Stimulated activated CD4-positive, alpha-beta T cell treated with anti-CD3 and anti-CD28 coated beads, Interleukin-15, amount 100 ng/mL, for 48 hours (primary cell): ENCODE measurements at regions not wholly inside any gene's neighbourhood (a gene's known extent, or its start where the extent isn't known, plus 50 kb on each side); places are given as distances from the start of the nearest gene placed in this dataset.
"Not testable (repeated sequence)": the region's sequence is repeated elsewhere in the genome, so short reads cannot be mapped to it uniquely, and the experiment has no call there.

ENCODE experiments used
- DNase-seq, 2 donors: peaks; one replicate each; pipeline ENCODE4 v3.0.0-alpha.2; 2020; ENCODE audit warnings: low read depth in 2 of 2

- DNase-seq, result no peak
Observed at GRCh38 chr5:33068786-33069185, 357.7 kb downstream of the NPR3 start.

DNA sequence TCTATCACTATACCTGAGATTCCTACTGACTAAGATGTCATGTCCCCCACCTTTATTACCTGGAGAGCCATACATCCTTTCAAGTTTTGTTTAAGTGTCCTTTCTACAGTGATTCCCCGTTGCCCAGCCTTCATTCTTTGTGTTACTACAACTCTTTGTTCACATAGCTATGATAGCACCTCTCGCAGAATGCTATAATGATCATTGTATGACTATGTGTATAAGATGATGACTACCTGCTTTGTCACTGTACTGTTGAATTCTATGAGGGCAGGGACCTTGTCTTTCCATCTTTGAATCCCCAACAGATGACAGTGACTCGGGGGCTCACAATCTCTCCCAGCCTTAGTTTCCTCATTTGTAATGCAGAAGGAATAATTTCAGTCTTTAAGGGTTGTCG, 361.2 kb downstream of the NPR3 start:
- no peak for DNase-seq

DNA sequence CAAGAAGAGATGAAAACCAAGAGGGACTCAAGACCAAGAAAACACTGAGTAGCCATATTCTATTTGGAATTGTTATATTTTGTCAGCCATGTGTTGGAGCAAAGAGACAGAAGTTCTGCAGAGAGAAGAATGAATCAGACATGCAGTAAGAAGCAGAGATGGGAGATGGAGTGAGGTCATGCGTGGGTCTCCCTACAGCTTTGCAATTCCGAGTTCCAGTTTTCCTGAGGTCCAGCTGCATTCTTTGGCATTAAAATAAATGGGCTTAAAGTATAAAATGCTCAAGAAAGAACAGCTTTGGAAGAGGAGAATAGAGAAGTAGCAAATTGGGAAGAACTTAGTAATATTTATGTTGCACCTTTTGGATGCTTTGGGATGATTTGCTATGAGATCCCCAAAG, 361.6 kb downstream of the NPR3 start:
- no peak for DNase-seq

GRCh38 chr5:33073881-33074327, 362.8 kb downstream of the NPR3 start:
- no peak for DNase-seq

DNA sequence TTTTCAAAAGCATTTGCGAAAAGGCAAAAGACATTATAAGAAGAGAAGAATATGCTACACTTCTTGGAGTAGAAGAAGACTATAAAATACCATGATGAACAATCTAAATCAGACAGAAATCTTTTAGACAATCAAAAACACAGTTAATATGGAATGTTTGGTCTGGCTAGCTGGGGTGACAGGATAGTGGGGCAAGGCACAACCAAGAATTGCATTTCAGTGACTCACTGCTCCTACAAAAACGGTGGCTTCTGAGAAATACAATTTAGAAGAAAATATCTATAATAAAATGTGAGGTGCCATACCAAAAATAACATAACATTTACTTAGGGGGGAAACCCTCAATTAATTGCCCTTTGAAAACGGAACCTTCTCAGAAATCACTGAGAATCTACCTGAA, 363.4 kb downstream of the NPR3 start:
- DNase-seq, result no peak

DNA sequence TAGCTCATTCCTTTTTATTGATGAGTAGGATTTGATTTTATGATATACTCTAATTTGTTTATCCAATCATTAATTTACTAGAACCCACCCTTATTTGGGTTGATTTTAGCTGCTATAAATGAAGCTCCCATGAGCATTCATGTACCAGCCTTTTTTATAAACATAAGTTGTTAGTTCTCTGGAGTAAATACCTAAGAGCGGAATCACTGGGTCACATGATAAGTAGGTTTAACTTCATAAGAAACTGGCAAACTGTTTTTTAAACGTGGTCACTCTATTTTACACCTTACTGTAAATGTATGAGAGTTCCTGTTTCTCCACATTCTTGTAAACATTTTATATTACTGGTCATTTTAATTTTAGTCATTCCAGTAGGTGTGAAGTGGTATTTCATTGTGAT, 364.6 kb downstream of the NPR3 start:
- no peak for DNase-seq

- DNase-seq, result no peak
Observed at GRCh38 chr5:33079548-33079947, 361.2 kb upstream of the TARS1 start.

- no peak for DNase-seq
Observed at GRCh38 chr5:33080287-33080686, 360.5 kb upstream of the TARS1 start.

DNA sequence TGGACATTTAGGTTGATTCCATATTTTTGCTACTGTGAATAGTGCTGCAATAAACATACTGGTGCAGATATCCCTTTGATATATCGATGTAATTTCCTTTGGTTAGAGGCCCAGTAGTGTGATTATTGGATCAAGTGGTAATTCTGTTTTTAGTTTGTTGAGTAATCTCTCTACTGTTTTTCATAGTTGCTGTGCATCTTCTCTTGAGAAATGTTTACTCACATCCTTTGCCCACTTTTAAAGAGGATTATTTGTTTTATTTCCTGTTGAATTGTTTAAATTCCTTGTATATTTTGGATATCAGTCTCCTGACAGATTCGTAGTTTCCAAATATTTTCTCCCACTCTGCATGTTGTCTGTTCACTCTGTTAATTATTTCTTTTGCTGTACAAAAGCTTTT, 352.6 kb upstream of the TARS1 start:
- no peak for DNase-seq

- no peak for DNase-seq
Observed at GRCh38 chr5:33091571-33092363, 349.0 kb upstream of the TARS1 start.

DNA sequence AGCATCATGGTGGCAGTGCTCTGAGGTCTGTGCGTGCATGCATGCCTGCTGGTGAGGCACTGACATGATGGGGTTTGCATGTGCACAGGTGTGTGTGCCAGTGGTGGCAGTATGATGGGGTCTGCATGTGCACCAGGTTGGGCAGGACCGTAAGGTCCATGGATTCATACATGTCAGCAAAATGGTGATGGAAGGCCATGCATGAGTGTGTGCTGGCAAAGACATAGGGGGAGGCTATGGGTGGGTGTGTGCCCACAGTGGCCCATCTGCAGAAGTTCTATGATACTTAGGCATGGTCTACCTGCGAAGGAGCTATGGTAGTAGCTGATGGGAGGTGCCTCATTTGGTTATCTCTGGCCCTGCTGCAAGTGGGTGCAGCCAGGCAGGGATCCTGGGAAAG, 348.0 kb upstream of the TARS1 start:
- DNase-seq, result no peak

- no peak for DNase-seq
Observed at GRCh38 chr5:33102551-33102950, 338.2 kb upstream of the TARS1 start.

DNA sequence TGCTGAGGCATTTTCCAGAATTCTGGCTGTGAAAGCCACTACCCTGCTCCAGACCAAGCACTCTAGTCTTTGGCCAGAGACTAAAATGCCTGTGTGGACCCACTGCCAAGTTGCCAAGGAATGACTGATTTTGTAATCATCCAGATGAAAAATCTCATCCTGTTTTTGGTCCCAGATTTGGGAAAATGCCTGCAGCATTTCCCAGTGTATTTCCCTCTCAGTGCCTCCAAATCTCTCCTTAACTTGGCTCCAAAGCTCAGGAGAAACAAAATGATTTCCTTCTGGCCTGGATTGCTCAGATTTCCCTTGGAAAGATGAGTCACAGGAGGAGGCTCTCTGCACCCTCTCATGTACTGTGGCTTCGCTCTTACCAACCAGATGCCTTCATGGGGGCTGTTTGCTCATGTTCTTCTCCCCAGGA, 335.2 kb upstream of the TARS1 start:
- no peak for DNase-seq

GRCh38 chr5:33110496-33110895, 330.3 kb upstream of the TARS1 start:
- DNase-seq, result not testable (repeated sequence)

GRCh38 chr5:33114361-33114760, 326.4 kb upstream of the TARS1 start:
- no peak for DNase-seq

DNA sequence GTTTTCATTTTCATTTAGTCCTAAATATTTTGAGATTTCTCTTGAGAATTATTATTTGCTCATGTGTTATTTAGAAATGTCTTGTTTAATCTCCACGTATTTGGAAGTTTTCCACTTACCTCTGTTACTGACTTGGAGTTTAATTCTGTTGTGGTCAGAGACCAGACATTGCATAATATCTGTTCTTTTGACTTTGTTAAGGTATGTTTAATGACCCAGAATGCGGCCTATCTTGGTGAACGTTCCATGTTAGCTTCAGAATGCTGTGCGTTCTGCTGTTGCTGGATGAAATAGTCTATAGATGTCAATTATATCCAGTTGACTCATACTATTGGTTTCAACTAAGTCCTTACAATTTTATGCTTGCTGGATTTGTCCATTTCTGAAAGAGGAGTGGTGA, 325.3 kb upstream of the TARS1 start:
- no peak for DNase-seq

DNA sequence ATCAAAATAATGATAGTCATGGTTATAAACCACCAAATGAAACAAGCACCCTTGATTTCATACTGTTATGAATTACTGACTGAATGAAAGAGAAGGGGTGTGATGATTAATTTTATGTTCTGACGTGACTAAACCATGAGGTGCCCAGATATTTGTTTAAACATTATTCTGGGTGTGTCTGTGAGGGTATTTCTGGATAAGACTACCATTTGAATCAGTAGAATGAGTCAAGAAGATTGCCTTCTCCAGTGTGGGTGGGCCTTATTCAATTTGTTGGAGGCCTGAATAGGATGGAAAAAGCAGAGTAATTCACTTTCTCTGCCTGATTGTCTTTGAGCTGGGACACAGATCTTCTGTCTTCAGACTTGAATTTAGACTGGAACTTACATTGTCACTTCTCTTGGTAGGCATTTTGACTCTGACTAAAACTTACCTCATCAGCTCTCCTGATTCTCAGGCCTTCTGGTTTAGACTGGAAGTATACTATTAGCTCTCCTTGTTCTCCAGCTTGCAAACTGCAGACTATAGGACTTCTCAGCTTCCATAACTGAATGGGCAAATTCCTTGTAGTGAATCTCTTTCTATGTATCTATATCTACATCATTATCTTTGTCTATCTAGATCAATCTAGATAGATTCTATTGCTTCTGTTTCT, 321.9 kb upstream of the TARS1 start:
- DNase-seq, result no peak

GRCh38 chr5:33120671-33121070, 320.1 kb upstream of the TARS1 start:
- no peak for DNase-seq

DNA sequence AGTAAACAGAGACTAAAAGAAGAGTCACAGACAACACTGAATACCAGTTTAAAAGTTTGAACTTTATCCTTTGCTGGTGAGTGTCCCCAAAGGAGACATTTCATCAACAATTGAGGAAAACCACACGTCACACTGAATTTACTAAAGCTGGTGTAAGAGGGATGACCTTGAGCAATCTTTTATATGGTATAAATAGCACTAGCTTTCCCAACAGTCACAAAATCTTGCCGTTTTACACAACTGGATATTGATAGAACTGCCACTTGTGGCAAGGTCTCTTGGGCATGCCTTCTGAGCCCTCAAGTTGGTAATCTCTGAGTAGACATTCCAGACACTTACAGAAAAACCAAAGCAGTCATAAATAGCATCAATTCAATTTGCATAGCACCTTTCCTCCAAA, 311.5 kb upstream of the TARS1 start:
- DNase-seq, result no peak

DNA sequence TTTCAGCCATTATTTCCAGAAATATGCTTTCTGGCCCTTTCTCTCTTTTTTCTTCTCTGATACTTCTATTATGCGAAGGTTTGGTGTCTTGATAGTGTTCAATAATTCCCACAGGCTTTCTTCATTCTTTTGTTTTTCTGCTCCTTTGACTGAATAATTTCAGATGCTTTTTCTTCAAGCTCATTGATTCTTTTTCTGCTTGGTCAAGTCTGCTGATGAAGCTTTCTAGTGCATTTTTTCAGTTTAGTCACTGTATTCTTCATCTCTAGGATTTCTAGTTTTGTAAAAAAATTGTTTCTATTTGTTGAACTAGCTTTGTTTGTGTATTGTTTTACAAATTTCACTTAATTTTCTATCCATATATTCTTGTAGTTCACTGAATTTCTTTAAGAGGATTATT, 304.0 kb upstream of the TARS1 start:
- no peak for DNase-seq

DNA sequence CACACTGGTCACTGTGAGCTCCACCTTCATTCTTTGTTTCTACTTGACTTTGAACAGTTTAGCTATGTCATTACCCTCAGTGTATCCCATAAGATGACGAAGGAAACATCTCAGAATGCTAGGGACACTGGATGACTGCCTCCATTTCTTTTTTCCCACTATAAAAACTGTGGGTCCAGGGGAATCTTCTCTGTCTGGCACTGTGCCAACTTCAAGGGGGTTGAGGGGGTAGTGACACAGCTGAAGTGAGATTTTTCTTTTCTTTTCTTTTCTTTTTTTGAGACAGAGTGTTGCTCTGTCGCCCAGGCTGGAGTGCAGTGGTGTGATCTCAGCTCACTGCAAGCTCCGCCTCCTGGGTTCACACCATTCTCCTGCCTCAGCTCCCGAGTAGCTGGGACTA, 302.6 kb upstream of the TARS1 start:
- DNase-seq, result not testable (repeated sequence)

- no peak for DNase-seq
Observed at GRCh38 chr5:33143405-33144123, 297.2 kb upstream of the TARS1 start.

DNA sequence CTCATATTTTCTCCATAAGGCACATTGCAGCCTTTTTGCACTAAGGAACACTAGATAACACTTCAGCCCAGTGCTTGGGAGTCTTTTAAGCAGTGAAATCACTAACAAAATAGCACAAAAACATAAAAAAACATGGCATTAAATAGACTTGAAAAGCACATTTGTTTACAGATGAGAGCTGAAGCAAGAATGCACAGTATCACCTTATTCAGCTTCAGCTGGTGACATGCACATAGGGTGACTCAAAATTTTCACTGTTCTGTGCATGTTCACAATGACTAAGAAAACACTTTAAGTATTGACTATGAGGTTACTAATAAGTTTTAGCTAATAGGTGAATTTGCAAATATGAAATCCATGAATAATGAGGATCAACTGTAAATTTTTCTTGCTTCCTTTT, 293.9 kb upstream of the TARS1 start:
- DNase-seq, result no peak
